Neural cell (in vitro differentiated cells): ENCODE measurements at regions not wholly inside any gene's neighbourhood (a gene's known extent, or its start where the extent isn't known, plus 50 kb on each side); places are given as distances from the start of the nearest gene placed in this dataset.

Experiments used
- H2AFZ ChIP-seq: fragments of 200-600, 300-800 bp; sonication (generic), shearing (Covaris generic); 2 replicates; pipeline ENCODE4 v1.6.0; 2014; ENCODE audit warnings: low read depth, mild to moderate bottlenecking, antibody characterized with exemption, low read length, moderate library complexity
- H3F3A ChIP-seq: fragments of 200-600 bp; shearing (Covaris generic); 2 replicates; pipeline ENCODE4 v1.6.1; 2016; ENCODE audit warnings: mild to moderate bottlenecking, moderate library complexity, mixed read lengths, antibody characterized with exemption, low read length; ENCODE audit not compliant: insufficient read depth, poor library complexity, severe bottlenecking
- H3K27ac ChIP-seq: fragments of 200-600, 300-800 bp; sonication (generic), shearing (Covaris generic); 2 replicates; pipeline ENCODE4 v1.5.1; 2014; ENCODE audit warnings: mild to moderate bottlenecking, low read length, moderate library complexity
- H3K27me3 ChIP-seq: fragments of 300-800, 200-600 bp; sonication (generic), shearing (Covaris generic); 2 replicates; pipeline ENCODE4 v1.6.0; 2014; ENCODE audit warnings: mild to moderate bottlenecking, low read depth, low read length, moderate library complexity; ENCODE audit not compliant: insufficient read depth
- H3K36me3 ChIP-seq: fragments of 300-800, 200-600 bp; sonication (generic), shearing (Covaris generic); 2 replicates; pipeline ENCODE4 v1.5.1; 2014; ENCODE audit warnings: mild to moderate bottlenecking, antibody characterized with exemption, low read length, moderate library complexity; ENCODE audit not compliant: insufficient read depth
- H3K4me2 ChIP-seq: fragments of 300-800, 200-600 bp; sonication (generic), shearing (Covaris generic); 2 replicates; pipeline ENCODE4 v1.6.0; 2014; ENCODE audit warnings: mild to moderate bottlenecking, low read length
- H3K4me3 ChIP-seq: fragments of 300-800, 200-600 bp; sonication (generic), shearing (Covaris generic); 2 replicates; pipeline ENCODE4 v1.5.1; 2014; ENCODE audit warnings: mild to moderate bottlenecking, low read length, moderate library complexity
- H3K79me2 ChIP-seq: fragments of 200-600 bp; shearing (Covaris generic); replicated peaks from 2 replicates; pipeline ENCODE4 v1.6.0; 2014; ENCODE audit warnings: mild to moderate bottlenecking, low read length, moderate library complexity; ENCODE audit not compliant: insufficient read depth
- H3K9ac ChIP-seq: fragments of 300-800, 200-600 bp; sonication (generic), shearing (Covaris generic); 2 replicates; pipeline ENCODE4 v1.6.1; 2016; ENCODE audit warnings: mild to moderate bottlenecking, low read length, mixed read lengths
- H3K9me2 ChIP-seq: fragments of 200-600 bp; shearing (Covaris generic); 2 replicates; pipeline ENCODE4 v1.6.1; 2016; ENCODE audit warnings: mild to moderate bottlenecking, low read length, mixed read lengths; ENCODE audit not compliant: insufficient read depth
- H3K9me3 ChIP-seq: fragments of 200-600, 300-800 bp; sonication (generic), shearing (Covaris generic); 2 replicates; pipeline ENCODE4 v1.6.1; 2016; ENCODE audit warnings: mild to moderate bottlenecking, mixed run types, low read length, moderate library complexity, mixed read lengths
- H4K20me1 ChIP-seq: fragments of 200-600 bp; shearing (Covaris generic); 2 replicates; pipeline ENCODE4 v1.6.1; 2016; ENCODE audit warnings: mild to moderate bottlenecking, mixed run types; ENCODE audit not compliant: insufficient read depth
- CTCF ChIP-seq: fragments of 450-650 bp; IDR thresholded peaks from 2 replicates; pipeline ENCODE4 v1.5.1; 2014; ENCODE audit warnings: antibody characterized with exemption, mild to moderate bottlenecking, moderate library complexity; ENCODE audit not compliant: poor library complexity, severe bottlenecking
- EP300 ChIP-seq: fragments of 450-650 bp; conservative IDR thresholded peaks from 2 replicates; pipeline ENCODE4 v1.6.1; 2014; ENCODE audit warnings: antibody characterized with exemption, mild to moderate bottlenecking, moderate library complexity; ENCODE audit not compliant: poor library complexity, severe bottlenecking
- EZH2 ChIP-seq: fragments of 200-600, 300-800 bp; shearing (Covaris generic), sonication (generic); IDR thresholded peaks from 2 replicates; pipeline ENCODE4 v1.6.1; 2014; ENCODE audit warnings: antibody characterized with exemption, low read length, borderline replicate concordance, mild to moderate bottlenecking; ENCODE audit not compliant: insufficient read depth, poor library complexity, severe bottlenecking
- MXI1 ChIP-seq: fragments of 450-650 bp; conservative IDR thresholded peaks from 2 replicates; pipeline ENCODE4 v1.6.1; 2014; ENCODE audit warnings: antibody characterized with exemption, mild to moderate bottlenecking; ENCODE audit not compliant: poor library complexity, severe bottlenecking
- POLR2AphosphoS5 ChIP-seq: IDR thresholded peaks from 2 replicates; pipeline ENCODE4 v1.6.1; 2012
- RAD21 ChIP-seq: fragments of 450-650 bp; conservative IDR thresholded peaks from 2 replicates; pipeline ENCODE4 v1.6.1; 2014; ENCODE audit warnings: antibody characterized with exemption, mild to moderate bottlenecking, moderate library complexity
- SMC3 ChIP-seq: fragments of 450-650 bp; conservative IDR thresholded peaks from 2 replicates; pipeline ENCODE4 v1.6.1; 2014; ENCODE audit warnings: antibody characterized with exemption, mild to moderate bottlenecking, moderate library complexity; ENCODE audit not compliant: poor library complexity
- TAF1 ChIP-seq: IDR thresholded peaks from 2 replicates; pipeline ENCODE4 v1.6.1; 2012; ENCODE audit warnings: low read depth
- TF ChIP-seq, protein P1 (sequence below): IDR thresholded peaks from 2 replicates; pipeline ENCODE4 v1.6.1; 2012; ENCODE audit warnings: borderline replicate concordance

DNA sequence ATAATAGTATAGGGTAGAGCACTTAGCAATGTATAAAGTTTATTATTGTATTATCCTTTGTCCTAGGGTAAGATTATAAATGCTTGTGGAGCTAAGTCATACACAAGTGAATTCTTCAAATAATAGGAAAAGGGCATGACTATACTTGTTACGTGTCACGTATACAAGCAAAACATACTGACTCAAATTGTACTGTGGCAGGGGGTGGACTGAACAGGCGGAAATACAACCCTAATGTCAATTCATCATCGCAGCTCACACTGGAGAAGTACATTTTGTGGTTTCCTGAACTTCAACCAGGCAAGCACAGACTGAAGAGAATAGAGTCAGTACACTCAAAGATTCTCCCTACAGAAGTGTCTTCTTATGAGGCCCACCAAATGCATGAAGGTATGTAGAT, 201.0 kb downstream of the MBD2 start:
- Histone ChIP-seq H4K20me1 (no peaks in the 10 kb centered on the region), H3F3A (no peaks in the 10 kb centered on the region), H3K79me2 (no peaks in the 10 kb centered on the region), H3K27me3 (no peaks in the 10 kb centered on the region), H3K9me2 (no peaks in the 10 kb centered on the region), H3K27ac (no peak overlapping the region), H3K9ac (no peak overlapping the region), H3K4me3 (no peak overlapping the region), H3K36me3 (no peaks in the 10 kb centered on the region), H3K9me3 (no peaks in the 10 kb centered on the region), H2AFZ (no peak overlapping the region), H3K4me2 (no peak overlapping the region)
- TF ChIP-seq CTCF (no peak), RAD21 (no peak), EZH2 (no peak), EP300 (no peak), TAF1 (no peak), POLR2AphosphoS5 (no peak), MXI1 (no peak), SMC3 (no peak)
- TF ChIP-seq, protein P1, sequence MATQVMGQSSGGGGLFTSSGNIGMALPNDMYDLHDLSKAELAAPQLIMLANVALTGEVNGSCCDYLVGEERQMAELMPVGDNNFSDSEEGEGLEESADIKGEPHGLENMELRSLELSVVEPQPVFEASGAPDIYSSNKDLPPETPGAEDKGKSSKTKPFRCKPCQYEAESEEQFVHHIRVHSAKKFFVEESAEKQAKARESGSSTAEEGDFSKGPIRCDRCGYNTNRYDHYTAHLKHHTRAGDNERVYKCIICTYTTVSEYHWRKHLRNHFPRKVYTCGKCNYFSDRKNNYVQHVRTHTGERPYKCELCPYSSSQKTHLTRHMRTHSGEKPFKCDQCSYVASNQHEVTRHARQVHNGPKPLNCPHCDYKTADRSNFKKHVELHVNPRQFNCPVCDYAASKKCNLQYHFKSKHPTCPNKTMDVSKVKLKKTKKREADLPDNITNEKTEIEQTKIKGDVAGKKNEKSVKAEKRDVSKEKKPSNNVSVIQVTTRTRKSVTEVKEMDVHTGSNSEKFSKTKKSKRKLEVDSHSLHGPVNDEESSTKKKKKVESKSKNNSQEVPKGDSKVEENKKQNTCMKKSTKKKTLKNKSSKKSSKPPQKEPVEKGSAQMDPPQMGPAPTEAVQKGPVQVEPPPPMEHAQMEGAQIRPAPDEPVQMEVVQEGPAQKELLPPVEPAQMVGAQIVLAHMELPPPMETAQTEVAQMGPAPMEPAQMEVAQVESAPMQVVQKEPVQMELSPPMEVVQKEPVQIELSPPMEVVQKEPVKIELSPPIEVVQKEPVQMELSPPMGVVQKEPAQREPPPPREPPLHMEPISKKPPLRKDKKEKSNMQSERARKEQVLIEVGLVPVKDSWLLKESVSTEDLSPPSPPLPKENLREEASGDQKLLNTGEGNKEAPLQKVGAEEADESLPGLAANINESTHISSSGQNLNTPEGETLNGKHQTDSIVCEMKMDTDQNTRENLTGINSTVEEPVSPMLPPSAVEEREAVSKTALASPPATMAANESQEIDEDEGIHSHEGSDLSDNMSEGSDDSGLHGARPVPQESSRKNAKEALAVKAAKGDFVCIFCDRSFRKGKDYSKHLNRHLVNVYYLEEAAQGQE: no peak

DNA sequence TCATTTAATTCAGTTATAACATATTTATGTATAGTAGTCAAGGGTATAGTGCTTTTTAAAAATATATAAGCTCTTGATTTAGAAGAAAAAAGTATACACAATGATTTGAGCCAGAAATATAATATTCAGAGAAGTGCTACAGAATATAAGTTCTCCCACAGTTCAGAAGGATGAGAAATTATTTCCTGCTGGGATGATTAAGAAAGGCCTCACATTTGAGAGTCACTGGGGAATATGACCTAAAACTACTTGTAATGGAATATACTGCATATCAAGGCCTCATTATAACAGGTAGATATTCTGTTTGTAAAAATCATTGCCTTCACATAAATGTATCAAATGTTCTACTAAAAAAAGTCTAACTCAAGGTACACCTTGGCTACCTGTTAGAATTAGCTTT, 203.5 kb downstream of the MBD2 start:
- no peak overlapping the region for H3K9ac ChIP-seq
- no peak overlapping the region for H3K27ac ChIP-seq
- H3K9me2 ChIP-seq: no peaks in the 10 kb centered on the region
- no peak overlapping the region for H3K4me2 ChIP-seq
- H4K20me1 ChIP-seq: no peaks in the 10 kb centered on the region
- TF ChIP-seq EP300 (no peak), CTCF (no peak), RAD21 (no peak), MXI1 (no peak), TAF1 (no peak), SMC3 (no peak)
- no peaks in the 10 kb centered on the region for H3K9me3 ChIP-seq
- H3K36me3 ChIP-seq: no peaks in the 10 kb centered on the region
- H2AFZ ChIP-seq: no peak overlapping the region
- no peak overlapping the region for H3K4me3 ChIP-seq
- no peaks in the 10 kb centered on the region for H3K79me2 ChIP-seq
- H3F3A ChIP-seq: no peaks in the 10 kb centered on the region
- H3K27me3 ChIP-seq: no peaks in the 10 kb centered on the region
